ENCODE measurements at regions not wholly inside any gene's neighbourhood (a gene's known extent, or its start where the extent isn't known, plus 50 kb on each side); places are given as distances from the start of the nearest gene placed in this dataset.

DNA sequence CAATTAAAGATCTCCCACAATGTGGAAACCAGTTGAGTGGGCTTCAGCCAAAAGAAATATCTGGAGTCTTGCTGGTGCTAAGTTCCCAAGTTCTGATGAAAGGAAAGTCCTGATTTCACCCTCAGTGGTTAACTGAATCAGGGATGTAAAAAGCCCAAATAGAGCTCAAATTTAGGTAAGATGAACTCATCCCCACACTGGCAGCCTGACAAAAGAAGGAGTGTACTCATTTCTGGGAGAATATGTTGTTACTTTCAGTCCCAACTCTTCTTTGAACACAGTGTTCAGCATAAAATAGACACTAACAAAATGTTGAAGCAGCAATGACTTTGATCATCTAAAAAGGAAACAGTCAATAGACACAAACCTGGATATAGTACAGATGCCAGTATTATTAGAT is 91.7 kb downstream of the CHRM3 start:
- Histone ChIP-seq H3K27ac (no peak overlapping the region), H3K4me3 (no peak overlapping the region), H3K36me3 (no peaks in the 10 kb centered on the region), H3K4me1 (no peaks in the 10 kb centered on the region), H3K27me3 (no peaks in the 10 kb centered on the region), H3K9me3 (peaks cover 16% of the 10 kb centered on the region)
- DNase-seq (no peak), ATAC-seq (no peak)
- TF ChIP-seq CTCF (IDR thresholded peaks at IDR 0.05) = no peak
- intact Hi-C loops (cut with DNase I) = no loop called here

DNA sequence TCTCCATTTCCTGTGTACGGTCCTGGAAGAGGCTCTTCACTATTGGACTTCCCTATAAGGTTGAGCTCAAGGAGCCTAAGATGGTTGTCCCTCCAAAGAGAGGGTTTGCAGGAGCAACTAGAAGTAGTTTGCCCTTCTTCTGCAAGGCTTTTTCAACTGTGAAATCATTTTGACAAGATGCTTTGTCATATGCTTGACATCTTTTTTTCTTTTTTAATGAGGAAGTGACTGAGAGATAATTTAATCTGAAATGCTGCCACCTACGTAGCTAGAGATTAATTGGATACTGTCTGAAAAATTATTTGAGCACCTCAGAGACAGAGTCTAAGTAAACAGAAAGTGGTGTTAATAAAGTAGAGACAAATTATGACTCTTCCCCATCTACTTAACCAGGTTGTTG is 97.0 kb downstream of the CHRM3 start:
- Histone ChIP-seq H3K9me3 (peaks cover 13% of the 10 kb centered on the region), H3K4me3 (no peak overlapping the region), H3K27me3 (no peaks in the 10 kb centered on the region), H3K27ac (no peak overlapping the region), H3K4me1 (no peaks in the 10 kb centered on the region), H3K36me3 (no peaks in the 10 kb centered on the region)
- no peak for TF ChIP-seq CTCF (IDR thresholded peaks at IDR 0.05)
- no peak for DNase-seq
- peak; percentile 32 for ATAC-seq
- intact Hi-C loops (cut with DNase I) = no loop called here

- Histone ChIP-seq H3K4me1 (no peaks in the 10 kb centered on the region), H3K36me3 (no peaks in the 10 kb centered on the region), H3K27ac (no peak overlapping the region), H3K9me3 (no peaks in the 10 kb centered on the region), H3K27me3 (no peaks in the 10 kb centered on the region), H3K4me3 (no peak overlapping the region)
- ATAC-seq (no peak), DNase-seq (no peak)
- no peak for TF ChIP-seq CTCF (IDR thresholded peaks at IDR 0.05)
- intact Hi-C loops (cut with DNase I) = no loop called here
These were observed 107.5 kb downstream of the CHRM3 start for GRCh38 chr1:239493811-239494414.

GRCh38 chr1:239505094-239505493 is 118.7 kb downstream of the CHRM3 start:
- Histone ChIP-seq H3K9me3 (no peaks in the 10 kb centered on the region), H3K36me3 (no peaks in the 10 kb centered on the region), H3K4me3 (no peak overlapping the region), H3K27me3 (no peaks in the 10 kb centered on the region), H3K4me1 (no peaks in the 10 kb centered on the region), H3K27ac (no peak overlapping the region)
- no peak for ATAC-seq
- DNase-seq = no peak
- TF ChIP-seq CTCF (IDR thresholded peaks at IDR 0.05) = no peak
- intact Hi-C loops (cut with DNase I) = no loop called here

DNA sequence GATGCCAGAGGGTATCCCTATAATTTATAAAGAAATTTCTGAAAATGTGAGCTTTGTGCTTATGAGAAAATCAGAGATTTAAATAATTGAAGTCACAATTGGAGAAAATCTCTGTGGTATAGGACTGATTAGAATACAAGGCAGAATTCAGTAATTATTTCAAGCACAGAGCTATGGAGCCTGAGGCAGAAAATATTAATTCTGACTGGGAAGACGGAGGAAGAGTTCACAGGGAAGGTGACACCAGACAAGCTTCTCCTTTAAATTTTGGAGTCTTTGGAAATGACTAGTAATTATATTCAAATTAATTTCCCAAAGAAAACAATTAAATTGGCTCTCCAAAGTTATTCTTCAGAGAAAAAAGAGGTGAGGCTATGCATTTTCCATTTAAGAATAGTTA is 121.5 kb downstream of the CHRM3 start:
- TF ChIP-seq CTCF (IDR thresholded peaks at IDR 0.05) = no peak
- intact Hi-C loops (cut with DNase I) = no loop called here
- H3K27me3 ChIP-seq = no peaks in the 10 kb centered on the region

GRCh38 chr1:239511875-239512274 is 125.5 kb downstream of the CHRM3 start:
- H3K4me3 ChIP-seq = no peak overlapping the region
- no peaks in the 10 kb centered on the region for H3K27me3 ChIP-seq
- no peaks in the 10 kb centered on the region for H3K36me3 ChIP-seq
- ATAC-seq = no peak
- H3K9me3 ChIP-seq = no peaks in the 10 kb centered on the region
- no peak for TF ChIP-seq CTCF (IDR thresholded peaks at IDR 0.05)
- intact Hi-C loops (cut with DNase I) = no loop called here
- DNase-seq = no peak
- H3K4me1 ChIP-seq = no peaks in the 10 kb centered on the region
- no peak overlapping the region for H3K27ac ChIP-seq

More for the DNA sequence above, 121.5 kb downstream of the CHRM3 start:
- H3K36me3 ChIP-seq = no peaks in the 10 kb centered on the region
- no peak overlapping the region for H3K4me3 ChIP-seq
- no peaks in the 10 kb centered on the region for H3K4me1 ChIP-seq
- no peak for DNase-seq
- ATAC-seq = no peak
- H3K27ac ChIP-seq = no peak overlapping the region
- no peaks in the 10 kb centered on the region for H3K9me3 ChIP-seq

Measured in upper lobe of right lung (tissue), 1 donor.